H1 (cell line): ENCODE measurements at regions not wholly inside any gene's neighbourhood (a gene's known extent, or its start where the extent isn't known, plus 50 kb on each side); places are given as distances from the start of the nearest gene placed in this dataset.

Source experiments
- CEBPB ChIP-seq: IDR thresholded peaks from 2 replicates; pipeline ENCODE4 v1.6.1; 2012; ENCODE audit warnings: low read depth, low read length
- CHD2 ChIP-seq: IDR thresholded peaks from 2 replicates; pipeline ENCODE4 v1.6.1; 2012; ENCODE audit warnings: low read length, improper control_type of control experiment
- EZH2 ChIP-seq: fragments of 200-600 bp; sonication (generic); IDR thresholded peaks from 2 replicates; pipeline ENCODE4 v1.7.1; 2012; ENCODE audit warnings: low read depth, mild to moderate bottlenecking, moderate library complexity, low read length, inconsistent platforms; ENCODE audit not compliant: severe bottlenecking

GRCh38 chr1:69196071-69196470, 371.7 kb upstream of the LRRC7 start (continued):
- TF ChIP-seq EZH2 (no peak), CHD2 (no peak), CEBPB (no peak)
